Right lobe of liver (tissue), 4 donors: ENCODE measurements at regions not wholly inside any gene's neighbourhood (a gene's known extent, or its start where the extent isn't known, plus 50 kb on each side); places are given as distances from the start of the nearest gene placed in this dataset.

Experiments
- POLR2A ChIP-seq: fragments of 450-650 bp; IDR thresholded peaks from one replicate; pipeline ENCODE4 v1.6.1; 2017; ENCODE audit warnings: antibody characterized with exemption, mild to moderate bottlenecking
- TF ChIP-seq, protein P1 (sequence below), 4 donors: fragments of 200-600 bp in 3 of 4; fragments of 450-650 bp in 1 of 4; IDR thresholded peaks; one replicate each; pipeline versions ENCODE4 v1.5.1 to v1.8.0; 2016 to 2022; ENCODE audit warnings: antibody characterized with exemption in 4 of 4, mild to moderate bottlenecking in 2 of 4
- donor health status: DM: no; HTN: no; CAD: no.
- donor health status: DM: no; HTN: no; CAD: no.
- donor health status: DM: no; HTN: yes; CAD: no.

DNA sequence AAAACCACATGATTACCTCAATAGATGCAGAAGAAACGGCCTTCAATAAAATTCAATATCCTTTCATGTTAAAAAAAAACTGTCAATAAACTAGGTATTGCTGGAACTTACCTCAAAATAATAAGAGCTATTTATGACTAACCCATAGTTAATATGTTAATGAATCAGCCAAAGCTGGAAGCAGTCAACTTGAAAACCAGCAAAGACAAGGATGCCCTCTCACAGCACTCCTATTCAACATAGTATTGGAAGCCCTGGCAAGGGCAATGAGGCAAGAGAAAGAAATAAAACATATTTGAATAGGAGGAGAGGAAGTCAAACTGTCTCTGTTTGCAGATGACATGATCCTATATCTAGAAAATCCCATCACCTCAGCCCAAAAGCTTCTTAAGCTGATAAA lies 456.1 kb downstream of the OCA2 start:
- TF ChIP-seq, protein P1, sequence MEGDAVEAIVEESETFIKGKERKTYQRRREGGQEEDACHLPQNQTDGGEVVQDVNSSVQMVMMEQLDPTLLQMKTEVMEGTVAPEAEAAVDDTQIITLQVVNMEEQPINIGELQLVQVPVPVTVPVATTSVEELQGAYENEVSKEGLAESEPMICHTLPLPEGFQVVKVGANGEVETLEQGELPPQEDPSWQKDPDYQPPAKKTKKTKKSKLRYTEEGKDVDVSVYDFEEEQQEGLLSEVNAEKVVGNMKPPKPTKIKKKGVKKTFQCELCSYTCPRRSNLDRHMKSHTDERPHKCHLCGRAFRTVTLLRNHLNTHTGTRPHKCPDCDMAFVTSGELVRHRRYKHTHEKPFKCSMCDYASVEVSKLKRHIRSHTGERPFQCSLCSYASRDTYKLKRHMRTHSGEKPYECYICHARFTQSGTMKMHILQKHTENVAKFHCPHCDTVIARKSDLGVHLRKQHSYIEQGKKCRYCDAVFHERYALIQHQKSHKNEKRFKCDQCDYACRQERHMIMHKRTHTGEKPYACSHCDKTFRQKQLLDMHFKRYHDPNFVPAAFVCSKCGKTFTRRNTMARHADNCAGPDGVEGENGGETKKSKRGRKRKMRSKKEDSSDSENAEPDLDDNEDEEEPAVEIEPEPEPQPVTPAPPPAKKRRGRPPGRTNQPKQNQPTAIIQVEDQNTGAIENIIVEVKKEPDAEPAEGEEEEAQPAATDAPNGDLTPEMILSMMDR (IDR thresholded peaks at IDR 0.05) = no peak
- TF ChIP-seq POLR2A = no peak
